ENCODE measurements at regions not wholly inside any gene's neighbourhood (a gene's known extent, or its start where the extent isn't known, plus 50 kb on each side); places are given as distances from the start of the nearest gene placed in this dataset.
"Not testable (repeated sequence)": the region's sequence is repeated elsewhere in the genome, so short reads cannot be mapped to it uniquely, and the experiment has no call there.

DNA sequence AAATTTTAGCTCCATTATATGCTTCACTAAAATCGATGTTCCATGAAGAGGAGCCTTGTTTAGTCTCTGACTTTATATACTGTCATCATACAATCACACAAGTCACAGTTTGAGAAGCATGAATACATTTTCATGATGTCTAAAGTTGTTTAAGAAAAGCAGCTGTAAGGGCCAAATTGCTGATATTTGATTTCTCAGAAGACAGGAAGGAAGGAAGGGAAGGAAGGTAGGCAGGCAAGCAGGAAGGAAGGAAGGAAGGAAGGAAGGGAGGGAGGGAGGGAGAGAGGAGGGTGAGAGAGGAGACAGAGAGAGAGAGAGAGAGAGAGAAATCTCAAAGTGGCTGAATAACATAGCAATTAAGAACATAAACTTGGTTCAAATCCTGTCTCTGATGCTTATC is 153.7 kb downstream of the RTL9 start:
- Histone ChIP-seq H3K27ac (no peak overlapping the region), H3K4me3 (no peak overlapping the region), H3K9me3 (no peaks in the 10 kb centered on the region), H3K4me1 (ENCODE audit: control insufficient read depth in 1 of 2, low read depth in 2 of 2) (no peaks in the 10 kb centered on the region), H3K27me3 (replicated peaks; ENCODE audit: insufficient read depth) (no peaks in the 10 kb centered on the region), H3K36me3 (no peaks in the 10 kb centered on the region)
- no peak for DNase-seq (ENCODE audit: low spot score)
- no peak for ATAC-seq (ENCODE audit: insufficient number of reproducible peaks, low FRiP score, low read depth)
- no peak for TF ChIP-seq CTCF (IDR thresholded peaks at IDR 0.05)

DNA sequence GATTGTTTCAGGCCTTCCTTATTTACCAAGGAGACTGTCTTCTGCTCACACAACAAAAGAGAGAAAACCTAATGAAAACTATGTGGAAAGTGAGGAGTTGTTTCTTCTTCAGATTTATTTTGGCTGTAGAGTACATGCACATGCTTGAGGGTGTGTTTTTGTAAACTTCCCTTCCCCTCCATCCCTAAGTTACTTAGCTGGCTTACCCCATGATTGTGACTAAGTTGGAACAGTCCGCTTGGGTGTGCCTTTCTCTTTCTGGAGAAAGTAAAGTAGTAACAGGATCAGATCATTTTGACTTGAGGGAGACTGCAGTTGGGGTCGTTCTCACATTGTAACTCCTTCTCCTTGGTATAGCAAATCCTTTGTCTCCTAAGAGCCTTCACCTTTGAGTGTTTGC is 155.9 kb downstream of the RTL9 start:
- H3K27ac ChIP-seq: no peak overlapping the region
- no peaks in the 10 kb centered on the region for H3K36me3 ChIP-seq
- no peak for ATAC-seq (ENCODE audit: insufficient number of reproducible peaks, low FRiP score, low read depth)

GRCh38 chrX:110519501-110519900 is 160.9 kb downstream of the RTL9 start:
- Histone ChIP-seq H3K4me3 (no peak overlapping the region), H3K27ac (no peak overlapping the region), H3K4me1 (ENCODE audit: control insufficient read depth in 1 of 2, low read depth in 2 of 2) (no peaks in the 10 kb centered on the region), H3K27me3 (replicated peaks; ENCODE audit: insufficient read depth) (no peaks in the 10 kb centered on the region), H3K36me3 (no peaks in the 10 kb centered on the region), H3K9me3 (no peaks in the 10 kb centered on the region)
- DNase-seq (ENCODE audit: low spot score) (no peak), ATAC-seq (ENCODE audit: insufficient number of reproducible peaks, low FRiP score, low read depth) (no peak)
- no peak for TF ChIP-seq CTCF (IDR thresholded peaks at IDR 0.05)

More for the DNA sequence above, 155.9 kb downstream of the RTL9 start:
- Histone ChIP-seq H3K9me3 (no peaks in the 10 kb centered on the region), H3K4me3 (no peak overlapping the region), H3K4me1 (ENCODE audit: control insufficient read depth in 1 of 2, low read depth in 2 of 2) (no peaks in the 10 kb centered on the region), H3K27me3 (replicated peaks; ENCODE audit: insufficient read depth) (no peaks in the 10 kb centered on the region)
- no peak for TF ChIP-seq CTCF (IDR thresholded peaks at IDR 0.05)
- DNase-seq (ENCODE audit: low spot score): no peak

DNA sequence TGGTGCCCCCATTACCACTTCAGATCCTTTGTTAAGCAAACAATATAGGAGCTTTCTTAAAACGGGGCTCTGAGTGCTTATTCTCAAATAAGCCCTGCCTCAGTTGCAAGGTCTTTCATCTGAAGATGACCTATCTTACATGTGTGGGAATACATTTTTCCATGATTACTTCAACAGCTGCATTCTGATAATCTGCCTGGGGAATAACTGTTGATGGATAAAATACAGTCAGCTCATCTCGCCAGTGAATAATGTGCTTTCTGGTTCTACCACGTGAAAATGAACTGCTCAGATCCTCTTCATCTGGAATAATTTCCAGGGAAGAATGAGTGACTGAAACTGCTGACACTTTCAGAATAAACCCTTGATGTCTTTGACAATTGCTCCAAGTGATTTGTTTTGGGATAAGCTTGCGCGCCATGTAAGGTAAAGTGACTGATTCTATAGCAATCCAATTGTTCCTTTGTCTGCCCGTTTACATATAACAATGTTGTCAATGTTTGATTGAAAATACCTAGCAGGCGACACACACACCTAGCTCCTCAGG is 161.3 kb downstream of the RTL9 start:
- ATAC-seq (ENCODE audit: insufficient number of reproducible peaks, low FRiP score, low read depth) (no peak), DNase-seq (ENCODE audit: low spot score) (no peak)
- no peak for TF ChIP-seq CTCF (IDR thresholded peaks at IDR 0.05)
- H3K9me3 ChIP-seq: no peaks in the 10 kb centered on the region
- H3K4me3 ChIP-seq: no peak overlapping the region
- H3K27ac ChIP-seq: no peak overlapping the region
- no peaks in the 10 kb centered on the region for H3K27me3 ChIP-seq (replicated peaks; ENCODE audit: insufficient read depth)
- H3K4me1 ChIP-seq (ENCODE audit: control insufficient read depth in 1 of 2, low read depth in 2 of 2): no peaks in the 10 kb centered on the region
- no peaks in the 10 kb centered on the region for H3K36me3 ChIP-seq

GRCh38 chrX:110520652-110521051 is 162.0 kb downstream of the RTL9 start:
- not testable (repeated sequence) for H3K9me3 ChIP-seq; ATAC-seq (ENCODE audit: insufficient number of reproducible peaks, low FRiP score, low read depth); H3K27me3 ChIP-seq (replicated peaks; ENCODE audit: insufficient read depth); H3K4me1 ChIP-seq (ENCODE audit: control insufficient read depth in 1 of 2, low read depth in 2 of 2); H3K36me3 ChIP-seq; DNase-seq (ENCODE audit: low spot score); H3K27ac ChIP-seq; H3K4me3 ChIP-seq

DNA sequence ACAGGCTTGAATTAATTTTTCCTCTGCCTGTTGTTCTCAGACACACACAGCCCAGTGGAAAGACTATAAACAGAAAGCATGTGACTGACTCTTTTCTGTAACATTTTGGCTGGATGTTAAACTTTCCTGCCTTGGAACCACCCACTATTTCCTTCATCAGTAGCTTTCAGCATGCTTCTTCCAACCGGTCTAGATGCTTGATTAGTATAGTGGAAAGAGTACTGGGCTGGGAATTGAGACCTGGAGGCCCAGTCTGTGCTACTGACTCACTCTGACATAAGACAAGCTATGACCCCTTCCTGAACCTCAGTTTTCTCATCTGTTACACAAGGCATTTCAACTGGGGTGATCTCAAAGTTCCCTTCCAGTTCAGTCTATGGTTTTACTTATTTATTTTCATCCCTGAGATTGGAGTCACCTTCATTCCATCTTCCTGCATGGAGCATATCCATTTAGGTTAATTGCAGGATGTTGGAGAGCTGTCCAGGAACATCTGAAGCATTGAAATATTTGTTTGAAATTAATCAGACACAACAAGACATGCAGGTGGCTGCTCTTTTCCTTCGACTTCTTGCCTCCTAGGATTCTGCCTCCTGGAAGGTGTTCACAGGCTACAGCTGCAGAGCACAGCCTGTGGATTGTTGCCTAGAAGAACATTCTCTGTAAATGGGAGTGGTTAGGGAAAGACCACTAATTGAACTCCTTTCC is 173.4 kb downstream of the RTL9 start:
- TF ChIP-seq CTCF (IDR thresholded peaks at IDR 0.05): no peak
- no peak for ATAC-seq (ENCODE audit: insufficient number of reproducible peaks, low FRiP score, low read depth)

More for the DNA sequence above, 173.4 kb downstream of the RTL9 start:
- H3K4me1 ChIP-seq (ENCODE audit: control insufficient read depth in 1 of 2, low read depth in 2 of 2): no peaks in the 10 kb centered on the region
- no peak overlapping the region for H3K4me3 ChIP-seq
- no peak overlapping the region for H3K27ac ChIP-seq
- no peaks in the 10 kb centered on the region for H3K27me3 ChIP-seq (replicated peaks; ENCODE audit: insufficient read depth)
- no peak for DNase-seq (ENCODE audit: low spot score)
- H3K9me3 ChIP-seq: no peaks in the 10 kb centered on the region
- no peaks in the 10 kb centered on the region for H3K36me3 ChIP-seq

Data from thoracic aorta (tissue), 2 donors.